ENCODE measurements at regions not wholly inside any gene's neighbourhood (a gene's known extent, or its start where the extent isn't known, plus 50 kb on each side); places are given as distances from the start of the nearest gene placed in this dataset.

DNA sequence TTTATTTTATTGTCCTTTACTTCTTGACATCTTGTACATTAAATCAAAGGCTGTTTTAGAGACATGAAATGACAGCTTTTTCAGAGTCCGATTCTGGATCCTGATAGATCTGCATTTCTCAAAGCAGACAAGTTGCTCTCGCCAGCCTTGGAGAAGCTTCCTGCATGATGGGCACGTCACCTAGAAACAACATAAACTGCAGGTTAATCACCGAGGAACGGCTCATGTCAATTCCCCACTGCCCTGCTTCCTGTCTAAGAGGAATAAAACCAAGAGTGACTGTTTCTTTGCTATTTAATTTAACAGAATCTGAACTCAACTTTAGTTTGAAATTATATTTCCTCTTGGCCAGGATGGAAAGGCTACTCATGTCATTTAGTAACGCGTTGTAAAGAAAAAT lies 77.0 kb downstream of the RWDD3 start:
- TF ChIP-seq EZH2 (IDR thresholded peaks at IDR 0.05; ENCODE audit: insufficient read depth, poor library complexity, severe bottlenecking) (no peak), EZH2phosphoT487 (IDR thresholded peaks at IDR 0.05; ENCODE audit: insufficient read depth, low read depth) (no peak)
